Endothelial cell (in vitro differentiated cells): ENCODE measurements at regions not wholly inside any gene's neighbourhood (a gene's known extent, or its start where the extent isn't known, plus 50 kb on each side); places are given as distances from the start of the nearest gene placed in this dataset.

Source experiments
- DNase-seq: peaks from one replicate; pipeline ENCODE4 v3.0.0; 2021; ENCODE audit warnings: low spot score
- H3K27ac Mint-ChIP-seq: one replicate; pipeline ENCODE4 v1.8.0; 2021; ENCODE audit warnings: mixed read lengths, inconsistent platforms; ENCODE audit not compliant: unreplicated experiment
- H3K27me3 Mint-ChIP-seq: one replicate; pipeline ENCODE4 v1.8.0; 2021; ENCODE audit warnings: mild to moderate bottlenecking, moderate library complexity, mixed read lengths, inconsistent platforms; ENCODE audit not compliant: unreplicated experiment
- H3K36me3 Mint-ChIP-seq: one replicate; pipeline ENCODE4 v1.8.0; 2021; ENCODE audit warnings: mild to moderate bottlenecking, low read depth, mixed read lengths, inconsistent platforms; ENCODE audit not compliant: unreplicated experiment
- H3K4me1 Mint-ChIP-seq: one replicate; pipeline ENCODE4 v1.8.0; 2021; ENCODE audit warnings: mild to moderate bottlenecking, mixed read lengths, inconsistent platforms; ENCODE audit not compliant: unreplicated experiment
- H3K4me3 Mint-ChIP-seq: one replicate; pipeline ENCODE4 v1.8.0; 2021; ENCODE audit warnings: mild to moderate bottlenecking, mixed read lengths, inconsistent platforms; ENCODE audit not compliant: unreplicated experiment
- H3K9me3 Mint-ChIP-seq: one replicate; pipeline ENCODE4 v1.8.0; 2021; ENCODE audit warnings: mixed read lengths, inconsistent platforms; ENCODE audit not compliant: unreplicated experiment
- TF ChIP-seq, protein P1 (sequence below): fragments of 200-600 bp; sonication (generic); IDR thresholded peaks from one replicate; pipeline ENCODE4 v1.5.0; 2021; ENCODE audit warnings: antibody characterized with exemption; ENCODE audit not compliant: unreplicated experiment

GRCh38 chr5:88507261-88507660 is 238.6 kb upstream of the TMEM161B start:
- no peak for DNase-seq
- Mint-ChIP-seq H3K4me3 (no peak overlapping the region), H3K36me3 (no peaks in the 10 kb centered on the region), H3K9me3 (no peaks in the 10 kb centered on the region), H3K4me1 (peaks cover 3% of the 10 kb centered on the region), H3K27me3 (no peaks in the 10 kb centered on the region), H3K27ac (no peak overlapping the region)
- TF ChIP-seq, protein P1, sequence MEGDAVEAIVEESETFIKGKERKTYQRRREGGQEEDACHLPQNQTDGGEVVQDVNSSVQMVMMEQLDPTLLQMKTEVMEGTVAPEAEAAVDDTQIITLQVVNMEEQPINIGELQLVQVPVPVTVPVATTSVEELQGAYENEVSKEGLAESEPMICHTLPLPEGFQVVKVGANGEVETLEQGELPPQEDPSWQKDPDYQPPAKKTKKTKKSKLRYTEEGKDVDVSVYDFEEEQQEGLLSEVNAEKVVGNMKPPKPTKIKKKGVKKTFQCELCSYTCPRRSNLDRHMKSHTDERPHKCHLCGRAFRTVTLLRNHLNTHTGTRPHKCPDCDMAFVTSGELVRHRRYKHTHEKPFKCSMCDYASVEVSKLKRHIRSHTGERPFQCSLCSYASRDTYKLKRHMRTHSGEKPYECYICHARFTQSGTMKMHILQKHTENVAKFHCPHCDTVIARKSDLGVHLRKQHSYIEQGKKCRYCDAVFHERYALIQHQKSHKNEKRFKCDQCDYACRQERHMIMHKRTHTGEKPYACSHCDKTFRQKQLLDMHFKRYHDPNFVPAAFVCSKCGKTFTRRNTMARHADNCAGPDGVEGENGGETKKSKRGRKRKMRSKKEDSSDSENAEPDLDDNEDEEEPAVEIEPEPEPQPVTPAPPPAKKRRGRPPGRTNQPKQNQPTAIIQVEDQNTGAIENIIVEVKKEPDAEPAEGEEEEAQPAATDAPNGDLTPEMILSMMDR = no peak

GRCh38 chr5:88503406-88503805 is 234.8 kb upstream of the TMEM161B start:
- Mint-ChIP-seq H3K27me3 (peaks cover under 1% of the 10 kb centered on the region), H3K4me1 (peaks cover 3% of the 10 kb centered on the region), H3K36me3 (no peaks in the 10 kb centered on the region), H3K4me3 (no peak overlapping the region), H3K27ac (no peak overlapping the region), H3K9me3 (no peaks in the 10 kb centered on the region)
- TF ChIP-seq, protein P1 = no peak
- DNase-seq = no peak

- no peak for DNase-seq
- Mint-ChIP-seq H3K4me3 (no peak overlapping the region), H3K27ac (no peak overlapping the region), H3K9me3 (no peaks in the 10 kb centered on the region), H3K4me1 (peaks cover 3% of the 10 kb centered on the region), H3K27me3 (peaks cover 2% of the 10 kb centered on the region), H3K36me3 (no peaks in the 10 kb centered on the region)
- TF ChIP-seq, protein P1 = no peak
Measured at GRCh38 chr5:88503041-88503345, 234.3 kb upstream of the TMEM161B start.

GRCh38 chr5:88502179-88503040 is 233.8 kb upstream of the TMEM161B start:
- Mint-ChIP-seq H3K36me3 (no peaks in the 10 kb centered on the region), H3K4me1 (peaks cover 3% of the 10 kb centered on the region), H3K9me3 (no peaks in the 10 kb centered on the region), H3K4me3 (no peak overlapping the region), H3K27me3 (peaks cover 2% of the 10 kb centered on the region), H3K27ac (no peak overlapping the region)
- TF ChIP-seq, protein P1 = no peak
- no peak for DNase-seq

DNA sequence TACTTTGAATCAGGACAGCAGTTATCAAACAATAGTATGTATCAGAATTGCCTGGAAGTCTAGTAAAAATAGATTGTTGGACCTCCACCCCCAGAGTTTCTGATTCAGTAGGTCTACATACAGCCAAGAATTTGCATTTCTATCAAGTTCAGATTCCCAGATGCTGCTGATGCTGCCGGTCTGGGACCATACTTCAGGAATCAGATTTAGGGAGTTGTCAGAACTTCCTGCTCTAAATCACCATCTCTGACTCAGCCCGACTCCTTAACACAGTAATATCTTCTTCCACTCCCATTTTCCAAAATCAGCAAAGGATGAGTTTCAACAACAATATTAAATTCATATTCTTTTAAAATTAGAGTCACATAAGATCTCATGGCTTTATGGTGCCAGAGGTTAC is 227.2 kb upstream of the TMEM161B start:
- Mint-ChIP-seq H3K27ac (no peak overlapping the region), H3K4me3 (no peak overlapping the region), H3K4me1 (peaks cover 7% of the 10 kb centered on the region), H3K36me3 (no peaks in the 10 kb centered on the region), H3K9me3 (no peaks in the 10 kb centered on the region), H3K27me3 (peaks cover 2% of the 10 kb centered on the region)
- no peak for DNase-seq
- TF ChIP-seq, protein P1 = no peak
